ENCODE measurements at regions not wholly inside any gene's neighbourhood (a gene's known extent, or its start where the extent isn't known, plus 50 kb on each side); places are given as distances from the start of the nearest gene placed in this dataset.

DNA sequence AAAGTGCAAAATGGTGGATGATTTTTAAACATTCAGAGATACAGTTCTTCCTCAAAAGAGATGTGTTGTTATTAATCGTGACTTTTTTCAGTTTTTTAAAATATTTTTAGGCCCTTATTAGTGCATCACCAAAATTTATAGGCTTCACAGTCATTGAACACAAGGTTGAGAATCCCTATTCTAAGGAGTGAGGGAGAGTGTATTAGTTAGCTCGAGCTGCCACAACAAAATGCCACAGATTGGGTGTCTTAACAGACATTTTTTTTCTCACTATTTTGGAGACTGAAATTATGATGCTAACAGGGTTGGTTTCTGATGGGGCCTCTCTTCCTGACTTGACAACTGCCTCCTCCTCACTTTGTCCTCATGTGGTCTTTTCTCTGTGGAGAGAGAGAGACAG lies 145.9 kb upstream of the TPRG1 start:
- TF ChIP-seq, protein P1, sequence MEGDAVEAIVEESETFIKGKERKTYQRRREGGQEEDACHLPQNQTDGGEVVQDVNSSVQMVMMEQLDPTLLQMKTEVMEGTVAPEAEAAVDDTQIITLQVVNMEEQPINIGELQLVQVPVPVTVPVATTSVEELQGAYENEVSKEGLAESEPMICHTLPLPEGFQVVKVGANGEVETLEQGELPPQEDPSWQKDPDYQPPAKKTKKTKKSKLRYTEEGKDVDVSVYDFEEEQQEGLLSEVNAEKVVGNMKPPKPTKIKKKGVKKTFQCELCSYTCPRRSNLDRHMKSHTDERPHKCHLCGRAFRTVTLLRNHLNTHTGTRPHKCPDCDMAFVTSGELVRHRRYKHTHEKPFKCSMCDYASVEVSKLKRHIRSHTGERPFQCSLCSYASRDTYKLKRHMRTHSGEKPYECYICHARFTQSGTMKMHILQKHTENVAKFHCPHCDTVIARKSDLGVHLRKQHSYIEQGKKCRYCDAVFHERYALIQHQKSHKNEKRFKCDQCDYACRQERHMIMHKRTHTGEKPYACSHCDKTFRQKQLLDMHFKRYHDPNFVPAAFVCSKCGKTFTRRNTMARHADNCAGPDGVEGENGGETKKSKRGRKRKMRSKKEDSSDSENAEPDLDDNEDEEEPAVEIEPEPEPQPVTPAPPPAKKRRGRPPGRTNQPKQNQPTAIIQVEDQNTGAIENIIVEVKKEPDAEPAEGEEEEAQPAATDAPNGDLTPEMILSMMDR (IDR thresholded peaks at IDR 0.05; ENCODE audit: control insufficient read depth, extremely low read depth, insufficient read depth), result no peak
- no peak overlapping the region for H3K4me3 ChIP-seq (ENCODE audit: low read depth, low read length)

DNA sequence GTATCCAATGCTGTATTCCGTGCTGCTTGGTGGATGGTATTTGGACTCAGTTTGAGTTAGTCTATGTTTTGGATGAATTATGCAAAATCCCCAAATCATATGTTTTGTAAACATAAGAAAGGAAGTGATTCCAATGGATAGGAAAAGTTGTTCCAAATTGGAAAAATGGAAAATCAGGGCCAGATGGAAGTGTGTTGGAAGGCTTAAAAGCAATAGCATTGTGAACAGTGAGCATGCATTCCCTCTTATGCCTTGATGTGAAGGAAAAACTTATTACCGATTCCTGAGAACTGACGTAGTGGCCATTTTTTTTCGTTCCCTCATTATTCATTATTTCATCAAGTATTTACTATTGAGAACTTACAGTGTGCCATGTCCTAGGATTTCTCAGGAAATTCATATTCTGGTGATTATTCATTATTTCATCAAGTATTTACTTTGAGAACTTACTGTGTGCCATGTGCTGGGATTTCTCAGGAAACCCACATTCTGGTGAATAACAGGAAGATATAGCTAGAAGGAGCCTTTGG lies 144.1 kb upstream of the TPRG1 start:
- no peak for DNase-seq (ENCODE audit: low read depth)
- H3K4me3 ChIP-seq (ENCODE audit: low read depth, low read length), result no peak overlapping the region
- TF ChIP-seq, protein P1 (IDR thresholded peaks at IDR 0.05; ENCODE audit: control insufficient read depth, extremely low read depth, insufficient read depth), result no peak

More for the DNA sequence above, 145.9 kb upstream of the TPRG1 start:
- DNase-seq (ENCODE audit: low read depth), result no peak

DNA sequence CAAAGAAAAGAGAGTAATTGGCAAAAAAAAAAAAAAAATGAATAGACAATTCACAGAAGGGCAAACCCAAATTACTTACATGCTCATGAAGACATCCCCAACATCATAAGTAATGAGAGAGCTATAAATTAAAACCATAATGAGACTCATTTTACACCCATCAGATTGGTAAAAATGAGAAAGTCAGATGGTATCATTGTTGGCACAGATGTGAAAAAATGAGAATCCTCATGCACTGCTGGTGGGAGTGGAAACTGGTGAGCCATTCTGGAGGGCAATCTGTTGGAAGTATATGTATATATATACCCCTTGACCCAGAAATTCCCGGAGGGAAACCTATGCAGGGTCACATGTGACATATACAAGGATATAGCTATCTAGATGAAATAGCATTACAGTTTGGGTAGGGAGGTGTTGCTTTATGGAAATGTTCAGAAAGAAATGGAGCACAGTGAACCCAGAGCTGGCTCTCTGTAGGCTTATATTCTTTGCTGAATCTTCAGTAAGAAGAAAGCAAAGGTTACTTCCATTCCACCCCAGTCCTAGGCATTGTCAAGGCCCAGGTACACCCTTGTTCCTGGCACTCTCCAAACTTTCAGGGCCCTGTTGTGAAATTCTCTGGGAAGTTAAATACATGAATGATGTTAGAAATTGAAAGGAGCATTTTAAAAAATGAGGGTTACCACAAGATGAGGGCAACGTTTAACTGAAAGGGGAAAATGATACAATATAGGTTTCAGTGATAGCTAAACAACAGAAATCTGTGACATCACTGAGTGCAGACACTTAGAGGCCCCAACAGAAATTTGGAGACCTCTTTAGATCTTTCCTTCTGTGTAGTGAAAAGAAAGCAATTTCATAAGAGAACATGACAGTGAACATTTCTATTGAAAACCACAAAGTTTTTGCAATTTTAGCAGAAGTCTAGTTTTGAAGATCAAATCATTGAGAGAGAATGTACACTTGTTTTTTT lies 132.7 kb upstream of the TPRG1 start:
- DNase-seq (ENCODE audit: low read depth), result no peak
- no peak overlapping the region for H3K4me3 ChIP-seq (ENCODE audit: low read depth, low read length)
- TF ChIP-seq, protein P1 (IDR thresholded peaks at IDR 0.05; ENCODE audit: control insufficient read depth, extremely low read depth, insufficient read depth), result no peak

DNA sequence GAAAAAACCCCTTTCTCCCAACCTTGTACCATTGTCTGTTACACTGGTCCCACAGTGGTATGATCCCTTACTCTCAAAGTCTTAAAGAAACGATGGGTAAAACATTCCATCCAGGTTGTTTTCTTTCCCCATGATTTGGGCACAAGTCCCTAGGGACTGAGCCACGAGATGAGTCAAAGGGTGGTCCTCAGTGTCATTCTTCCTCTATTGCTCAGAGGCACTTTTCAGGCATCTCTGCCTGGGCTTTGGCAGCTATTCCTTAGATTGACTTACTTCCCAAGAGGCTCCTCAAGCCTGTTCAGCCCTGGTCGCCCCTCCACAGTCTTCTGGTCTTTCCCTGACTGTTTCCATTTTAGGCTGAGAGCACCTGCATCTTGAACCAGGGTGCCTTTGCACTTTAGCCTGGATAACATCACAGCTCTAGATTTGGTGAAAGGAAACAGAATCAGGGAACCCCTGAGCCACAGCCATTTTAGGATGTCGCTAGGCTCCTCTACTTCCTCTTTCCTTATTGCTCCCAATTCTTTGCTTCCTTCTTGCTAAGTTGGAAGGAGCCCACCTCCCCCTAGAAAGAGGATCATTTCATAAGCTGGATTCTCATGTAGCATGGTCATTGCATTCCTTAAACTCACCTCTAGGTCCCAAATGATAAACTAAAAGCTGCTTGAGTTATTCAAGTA lies 131.0 kb upstream of the TPRG1 start:
- no peak for DNase-seq (ENCODE audit: low read depth)
- H3K4me3 ChIP-seq (ENCODE audit: low read depth, low read length), result no peak overlapping the region
- TF ChIP-seq, protein P1 (IDR thresholded peaks at IDR 0.05; ENCODE audit: control insufficient read depth, extremely low read depth, insufficient read depth), result no peak

DNA sequence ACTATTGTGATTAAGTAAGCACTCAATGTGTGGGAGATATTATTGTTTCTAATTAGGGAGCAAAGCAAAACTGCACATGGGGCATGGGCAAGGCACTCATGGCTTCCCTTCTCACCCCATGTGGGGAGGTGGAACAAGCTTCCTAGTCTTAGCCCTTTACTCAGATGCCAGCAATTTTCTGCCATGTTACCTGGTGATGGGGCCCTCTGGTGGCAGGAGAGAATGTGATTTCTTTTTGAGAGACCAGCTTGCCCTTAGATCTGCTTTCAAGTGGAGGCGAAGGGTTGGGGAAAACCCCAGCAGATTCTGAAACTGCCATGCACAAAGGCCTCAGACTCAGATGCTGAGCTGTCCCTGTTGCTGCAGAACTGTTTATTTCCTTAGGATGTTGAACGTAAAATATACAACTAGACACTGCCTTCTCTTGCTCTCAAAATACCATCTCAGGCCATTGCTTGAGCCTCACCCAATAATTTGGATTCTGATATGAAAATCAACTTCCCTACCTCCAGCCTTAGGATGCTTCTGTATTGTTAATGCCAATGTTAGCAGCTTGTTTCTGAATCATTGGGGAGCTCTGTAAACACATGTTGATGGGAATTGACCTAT lies 130.2 kb upstream of the TPRG1 start:
- TF ChIP-seq, protein P1 (IDR thresholded peaks at IDR 0.05; ENCODE audit: control insufficient read depth, extremely low read depth, insufficient read depth), result peak; percentile 65
- H3K4me3 ChIP-seq (ENCODE audit: low read depth, low read length), result no peak overlapping the region
- DNase-seq (ENCODE audit: low read depth), result peak; percentile 15

DNA sequence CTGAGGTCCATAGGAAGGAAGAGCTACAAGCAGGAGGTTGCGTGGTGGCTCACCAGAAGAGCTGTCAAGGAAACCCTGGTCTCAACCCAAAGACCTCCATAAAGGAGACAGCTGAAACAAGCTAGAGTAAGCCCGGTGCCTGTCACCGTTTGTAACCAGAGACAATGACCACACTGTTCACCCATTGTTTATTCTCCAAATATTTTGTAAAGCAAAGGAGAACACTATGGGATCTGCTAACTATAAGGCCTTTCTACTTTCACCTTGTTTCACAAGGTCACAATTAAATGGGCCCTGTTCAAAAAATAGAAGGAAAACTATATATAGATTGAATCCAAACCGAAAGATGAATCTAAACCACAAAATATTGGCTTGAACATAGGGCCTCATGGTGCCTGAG lies 128.9 kb upstream of the TPRG1 start:
- TF ChIP-seq, protein P1 (IDR thresholded peaks at IDR 0.05; ENCODE audit: control insufficient read depth, extremely low read depth, insufficient read depth), result no peak
- no peak overlapping the region for H3K4me3 ChIP-seq (ENCODE audit: low read depth, low read length)
- peak; percentile 7 for DNase-seq (ENCODE audit: low read depth)

Data from LNCaP clone FGC (cell line).